ENCODE measurements at regions not wholly inside any gene's neighbourhood (a gene's known extent, or its start where the extent isn't known, plus 50 kb on each side); places are given as distances from the start of the nearest gene placed in this dataset.

- TF ChIP-seq, protein P1, sequence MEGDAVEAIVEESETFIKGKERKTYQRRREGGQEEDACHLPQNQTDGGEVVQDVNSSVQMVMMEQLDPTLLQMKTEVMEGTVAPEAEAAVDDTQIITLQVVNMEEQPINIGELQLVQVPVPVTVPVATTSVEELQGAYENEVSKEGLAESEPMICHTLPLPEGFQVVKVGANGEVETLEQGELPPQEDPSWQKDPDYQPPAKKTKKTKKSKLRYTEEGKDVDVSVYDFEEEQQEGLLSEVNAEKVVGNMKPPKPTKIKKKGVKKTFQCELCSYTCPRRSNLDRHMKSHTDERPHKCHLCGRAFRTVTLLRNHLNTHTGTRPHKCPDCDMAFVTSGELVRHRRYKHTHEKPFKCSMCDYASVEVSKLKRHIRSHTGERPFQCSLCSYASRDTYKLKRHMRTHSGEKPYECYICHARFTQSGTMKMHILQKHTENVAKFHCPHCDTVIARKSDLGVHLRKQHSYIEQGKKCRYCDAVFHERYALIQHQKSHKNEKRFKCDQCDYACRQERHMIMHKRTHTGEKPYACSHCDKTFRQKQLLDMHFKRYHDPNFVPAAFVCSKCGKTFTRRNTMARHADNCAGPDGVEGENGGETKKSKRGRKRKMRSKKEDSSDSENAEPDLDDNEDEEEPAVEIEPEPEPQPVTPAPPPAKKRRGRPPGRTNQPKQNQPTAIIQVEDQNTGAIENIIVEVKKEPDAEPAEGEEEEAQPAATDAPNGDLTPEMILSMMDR (conservative IDR thresholded peaks at IDR 0.05; ENCODE audit: low read depth, low read length): no peak
- no peak for TF ChIP-seq EZH2 (IDR thresholded peaks at IDR 0.05; ENCODE audit: borderline replicate concordance, low read depth, low read length, poor library complexity, severe bottlenecking)
Measured at GRCh38 chr13:98092888-98093287, 50.0 kb upstream of the FARP1 start.
